ENCODE measurements at regions not wholly inside any gene's neighbourhood (a gene's known extent, or its start where the extent isn't known, plus 50 kb on each side); places are given as distances from the start of the nearest gene placed in this dataset.

GRCh38 chr6:28711325-28711724 lies 185.6 kb downstream of the GPX5 start:
- no peak for ATAC-seq
- Histone ChIP-seq H3K9me3 (no peaks in the 10 kb centered on the region), H3K36me3 (ENCODE audit: insufficient read depth in 1 of 2, low read depth in 1 of 2) (no peaks in the 10 kb centered on the region), H3K4me3 (no peak overlapping the region), H3K27me3 (ENCODE audit: insufficient read depth in 3 of 3, low read length in 2 of 3) (peaks cover 0 to 41% (median 8%) of the 10 kb centered on the region in 3 donors), H3K27ac (no peak overlapping the region), H3K4me1 (no peaks in the 10 kb centered on the region)
- DNase-seq, result no peak
- TF ChIP-seq, protein P1, sequence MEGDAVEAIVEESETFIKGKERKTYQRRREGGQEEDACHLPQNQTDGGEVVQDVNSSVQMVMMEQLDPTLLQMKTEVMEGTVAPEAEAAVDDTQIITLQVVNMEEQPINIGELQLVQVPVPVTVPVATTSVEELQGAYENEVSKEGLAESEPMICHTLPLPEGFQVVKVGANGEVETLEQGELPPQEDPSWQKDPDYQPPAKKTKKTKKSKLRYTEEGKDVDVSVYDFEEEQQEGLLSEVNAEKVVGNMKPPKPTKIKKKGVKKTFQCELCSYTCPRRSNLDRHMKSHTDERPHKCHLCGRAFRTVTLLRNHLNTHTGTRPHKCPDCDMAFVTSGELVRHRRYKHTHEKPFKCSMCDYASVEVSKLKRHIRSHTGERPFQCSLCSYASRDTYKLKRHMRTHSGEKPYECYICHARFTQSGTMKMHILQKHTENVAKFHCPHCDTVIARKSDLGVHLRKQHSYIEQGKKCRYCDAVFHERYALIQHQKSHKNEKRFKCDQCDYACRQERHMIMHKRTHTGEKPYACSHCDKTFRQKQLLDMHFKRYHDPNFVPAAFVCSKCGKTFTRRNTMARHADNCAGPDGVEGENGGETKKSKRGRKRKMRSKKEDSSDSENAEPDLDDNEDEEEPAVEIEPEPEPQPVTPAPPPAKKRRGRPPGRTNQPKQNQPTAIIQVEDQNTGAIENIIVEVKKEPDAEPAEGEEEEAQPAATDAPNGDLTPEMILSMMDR (IDR thresholded peaks at IDR 0.05), result no peak
- intact Hi-C loops (cut with DNase I), result no loop called here
- 73 to 74% (median 73%) methylated on average over 4 of the region's 4 CpGs for WGBS, 3 donors

GRCh38 chr6:28711788-28712341 lies 186.2 kb downstream of the GPX5 start:
- no peaks in the 10 kb centered on the region for H3K36me3 ChIP-seq (ENCODE audit: insufficient read depth in 1 of 2, low read depth in 1 of 2)
- no peak overlapping the region for H3K4me3 ChIP-seq
- DNase-seq (no peak), ATAC-seq (no peak)
- H3K27ac ChIP-seq, result no peak overlapping the region
- WGBS, 3 donors, result 60 to 67% (median 65%) methylated on average over 5 of the region's 5 CpGs
- no peaks in the 10 kb centered on the region for H3K4me1 ChIP-seq
- no peaks in the 10 kb centered on the region for H3K9me3 ChIP-seq
- TF ChIP-seq, protein P1 (IDR thresholded peaks at IDR 0.05), result no peak
- H3K27me3 ChIP-seq (ENCODE audit: insufficient read depth in 3 of 3, low read length in 2 of 3), result peaks cover 0 to 36% (median 8%) of the 10 kb centered on the region in 3 donors
- intact Hi-C loops (cut with DNase I), result no loop called here

- Histone ChIP-seq H3K4me1 (no peaks in the 10 kb centered on the region), H3K4me3 (no peak overlapping the region), H3K9me3 (no peaks in the 10 kb centered on the region), H3K27me3 (ENCODE audit: insufficient read depth in 3 of 3, low read length in 2 of 3) (peaks cover 0 to 30% (median 8%) of the 10 kb centered on the region in 3 donors), H3K27ac (no peak overlapping the region), H3K36me3 (ENCODE audit: insufficient read depth in 1 of 2, low read depth in 1 of 2) (no peaks in the 10 kb centered on the region)
- TF ChIP-seq, protein P1 (IDR thresholded peaks at IDR 0.05), result no peak
- WGBS, 3 donors, result 56 to 84% (median 68%) methylated on average over 1 of the region's 1 CpG
- DNase-seq (no peak), ATAC-seq (no peak)
- intact Hi-C loops (cut with DNase I), result no loop called here
Observed at GRCh38 chr6:28712982-28713381, 187.3 kb downstream of the GPX5 start.

DNA sequence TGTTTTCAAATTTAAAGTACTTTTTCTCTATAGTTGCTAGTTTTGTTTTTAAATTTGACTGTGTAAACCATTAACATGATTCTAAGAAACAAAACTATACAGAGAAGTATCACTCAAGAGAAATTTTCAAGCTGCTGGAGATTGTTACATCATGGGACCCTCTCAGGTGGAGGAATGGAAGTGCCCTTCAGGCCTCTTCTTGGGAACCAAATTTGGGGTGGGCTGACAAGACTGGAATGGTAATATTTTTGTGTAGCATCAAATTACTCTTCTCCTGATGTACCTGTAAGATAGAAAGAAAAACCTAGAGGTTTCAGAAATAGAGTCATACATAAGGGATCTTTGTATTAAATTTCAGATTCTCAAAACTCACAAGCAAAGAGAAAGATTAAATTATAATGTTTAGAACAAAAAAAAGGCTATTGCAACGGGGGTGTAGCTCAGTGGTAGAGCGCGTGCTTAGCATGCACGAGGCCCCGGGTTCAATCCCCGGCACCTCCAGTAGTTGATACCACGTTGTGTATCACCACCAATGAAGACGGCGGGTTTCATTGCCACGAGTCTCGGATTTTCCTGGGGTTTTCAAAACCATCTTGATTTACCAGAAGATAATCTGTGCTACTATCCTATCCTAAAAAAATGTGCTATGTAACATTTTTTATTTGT lies 193.7 kb downstream of the GPX5 start:
- H3K36me3 ChIP-seq (ENCODE audit: insufficient read depth in 1 of 2, low read depth in 1 of 2), result no peaks in the 10 kb centered on the region
- intact Hi-C loops (cut with DNase I), result no loop called here
- DNase-seq, result no peak
- no peak overlapping the region for H3K27ac ChIP-seq
- no peak overlapping the region for H3K4me3 ChIP-seq
- no peaks in the 10 kb centered on the region for H3K9me3 ChIP-seq
- H3K4me1 ChIP-seq, result no peaks in the 10 kb centered on the region
- no peak for ATAC-seq
- peaks cover 0 to 17% (median 13%) of the 10 kb centered on the region in 3 donors for H3K27me3 ChIP-seq (ENCODE audit: insufficient read depth in 3 of 3, low read length in 2 of 3)
- TF ChIP-seq, protein P1 (IDR thresholded peaks at IDR 0.05), result no peak
- WGBS, 3 donors, result 9 to 13% (median 12%) methylated on average over 11 of the region's 11 CpGs

All from psoas muscle (tissue), 7 donors.